H1 (cell line): ENCODE measurements at regions not wholly inside any gene's neighbourhood (a gene's known extent, or its start where the extent isn't known, plus 50 kb on each side); places are given as distances from the start of the nearest gene placed in this dataset.

ENCODE experiments used
- HDAC6 ChIP-seq: IDR thresholded peaks from one replicate; pipeline ENCODE4 v1.7.1; 2012; ENCODE audit warnings: low read depth, mild to moderate bottlenecking, inconsistent platforms, low read length, moderate library complexity
- TF ChIP-seq, protein P1 (sequence below), 3 experiments: IDR thresholded peaks; 1 replicate in 2 of 3; 2 replicates in 1 of 3; pipeline versions ENCODE4 v1.5.1 to v1.6.1; 2011; ENCODE audit warnings: low read length in 3 of 3, mild to moderate bottlenecking in 3 of 3, inconsistent platforms in 2 of 3, low read depth in 1 of 3, moderate library complexity in 1 of 3; ENCODE audit not compliant: insufficient read depth in 1 of 3; ENCODE audit errors: control extremely low read depth in 1 of 3

DNA sequence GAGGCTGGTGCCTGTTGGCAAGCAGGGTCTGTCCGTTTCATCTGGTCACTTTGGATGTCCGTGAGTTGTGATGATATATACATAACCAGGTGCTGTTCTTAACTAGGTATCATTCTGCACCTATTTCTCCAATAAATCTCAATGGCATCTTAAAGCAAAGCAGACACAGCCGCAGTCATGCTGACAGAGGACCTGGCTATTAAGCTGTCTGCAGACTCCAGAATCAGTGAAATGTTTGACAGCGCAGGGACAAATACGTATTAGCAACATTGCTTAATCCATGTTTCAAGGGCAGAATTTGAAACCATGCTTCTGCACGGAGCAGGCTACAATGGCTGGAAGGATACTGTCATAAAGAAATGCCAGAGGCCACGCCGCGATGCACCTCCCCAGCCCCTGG lies 414.6 kb downstream of the ZNF516 start:
- TF ChIP-seq, protein P1, sequence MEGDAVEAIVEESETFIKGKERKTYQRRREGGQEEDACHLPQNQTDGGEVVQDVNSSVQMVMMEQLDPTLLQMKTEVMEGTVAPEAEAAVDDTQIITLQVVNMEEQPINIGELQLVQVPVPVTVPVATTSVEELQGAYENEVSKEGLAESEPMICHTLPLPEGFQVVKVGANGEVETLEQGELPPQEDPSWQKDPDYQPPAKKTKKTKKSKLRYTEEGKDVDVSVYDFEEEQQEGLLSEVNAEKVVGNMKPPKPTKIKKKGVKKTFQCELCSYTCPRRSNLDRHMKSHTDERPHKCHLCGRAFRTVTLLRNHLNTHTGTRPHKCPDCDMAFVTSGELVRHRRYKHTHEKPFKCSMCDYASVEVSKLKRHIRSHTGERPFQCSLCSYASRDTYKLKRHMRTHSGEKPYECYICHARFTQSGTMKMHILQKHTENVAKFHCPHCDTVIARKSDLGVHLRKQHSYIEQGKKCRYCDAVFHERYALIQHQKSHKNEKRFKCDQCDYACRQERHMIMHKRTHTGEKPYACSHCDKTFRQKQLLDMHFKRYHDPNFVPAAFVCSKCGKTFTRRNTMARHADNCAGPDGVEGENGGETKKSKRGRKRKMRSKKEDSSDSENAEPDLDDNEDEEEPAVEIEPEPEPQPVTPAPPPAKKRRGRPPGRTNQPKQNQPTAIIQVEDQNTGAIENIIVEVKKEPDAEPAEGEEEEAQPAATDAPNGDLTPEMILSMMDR (IDR thresholded peaks at IDR 0.05; ENCODE audit: control extremely low read depth in 1 of 3, insufficient read depth in 1 of 3, low read depth in 1 of 3, low read length in 3 of 3) = no peak
- TF ChIP-seq HDAC6 = no peak
